ENCODE measurements at regions not wholly inside any gene's neighbourhood (a gene's known extent, or its start where the extent isn't known, plus 50 kb on each side); places are given as distances from the start of the nearest gene placed in this dataset.

DNA sequence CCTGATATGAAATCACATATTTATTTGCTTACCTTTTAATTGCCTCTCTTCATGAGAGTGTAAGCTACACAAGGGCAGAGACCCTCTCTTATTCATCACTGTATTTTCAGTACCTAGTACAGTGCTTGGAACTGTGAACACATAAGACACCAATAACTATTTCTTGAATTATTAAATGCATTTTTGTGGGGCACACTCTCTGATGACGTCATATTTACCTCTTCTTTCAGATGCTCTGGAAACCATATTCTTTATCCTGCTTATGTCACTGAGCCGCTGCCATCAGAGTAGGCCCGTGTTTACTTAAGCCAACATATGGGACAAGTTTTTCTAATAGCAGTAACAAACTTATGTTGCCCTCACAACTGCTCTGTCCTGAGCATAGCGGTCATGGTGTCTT is 266.5 kb downstream of the ELAVL2 start:
- Histone ChIP-seq H3K4me1 (no peaks in the 10 kb centered on the region), H3K9me3 (peaks cover 0 to 4% (median 0%) of the 10 kb centered on the region in 4 donors), H3K4me3 (no peak overlapping the region), H3K36me3 (no peaks in the 10 kb centered on the region), H3K27ac (replicated peaks in 1 of 4) (no peak overlapping the region), H3K27me3 (no peaks in the 10 kb centered on the region)
- intact Hi-C loops (cut with DNase I) = no loop called here
- WGBS = 88% methylated on average over 4 of the region's 4 CpGs
- TF ChIP-seq POLR2A (IDR thresholded peaks at IDR 0.05; ENCODE audit: low read depth) (no peak), POLR2AphosphoS5 (IDR thresholded peaks at IDR 0.05) (no peak), EP300 (IDR thresholded peaks at IDR 0.05) (no peak)
- DNase-seq (ENCODE audit: extremely low spot score) = no peak

- intact Hi-C loops (cut with DNase I) = no loop called here
- Histone ChIP-seq H3K27ac (replicated peaks in 1 of 4) (no peak overlapping the region), H3K36me3 (no peaks in the 10 kb centered on the region), H3K27me3 (no peaks in the 10 kb centered on the region), H3K4me1 (peaks cover 0 to 7% (median 0%) of the 10 kb centered on the region in 4 donors), H3K4me3 (no peak overlapping the region), H3K9me3 (peaks cover 0 to 4% (median 0%) of the 10 kb centered on the region in 4 donors)
- no peak for DNase-seq (ENCODE audit: extremely low spot score)
- WGBS = 31% methylated on average over 3 of the region's 3 CpGs
- TF ChIP-seq POLR2A (IDR thresholded peaks at IDR 0.05; ENCODE audit: low read depth) (no peak), CTCF (IDR thresholded peaks at IDR 0.05) (no peak), EP300 (IDR thresholded peaks at IDR 0.05) (no peak), POLR2AphosphoS5 (IDR thresholded peaks at IDR 0.05) (no peak)
Measured at GRCh38 chr9:23563517-23563916, 262.5 kb downstream of the ELAVL2 start.

GRCh38 chr9:23567516-23568165 is 258.4 kb downstream of the ELAVL2 start:
- DNase-seq (ENCODE audit: extremely low spot score) = no peak
- H3K4me1 ChIP-seq = peaks cover 0 to 7% (median 0%) of the 10 kb centered on the region in 4 donors
- no peaks in the 10 kb centered on the region for H3K9me3 ChIP-seq
- no peaks in the 10 kb centered on the region for H3K27me3 ChIP-seq
- no peak overlapping the region for H3K4me3 ChIP-seq
- H3K27ac ChIP-seq (replicated peaks in 1 of 4) = no peak overlapping the region
- WGBS = 78% methylated on average over 5 of the region's 5 CpGs
- no peaks in the 10 kb centered on the region for H3K36me3 ChIP-seq
- intact Hi-C loops (cut with DNase I) = no loop called here
- TF ChIP-seq EP300 (IDR thresholded peaks at IDR 0.05) (no peak), POLR2AphosphoS5 (IDR thresholded peaks at IDR 0.05) (no peak), POLR2A (IDR thresholded peaks at IDR 0.05; ENCODE audit: low read depth) (no peak), CTCF (IDR thresholded peaks at IDR 0.05) (no peak)

GRCh38 chr9:23571414-23572104 is 254.5 kb downstream of the ELAVL2 start:
- Histone ChIP-seq H3K36me3 (no peaks in the 10 kb centered on the region), H3K4me1 (peaks cover 0 to 7% (median 0%) of the 10 kb centered on the region in 4 donors), H3K9me3 (no peaks in the 10 kb centered on the region), H3K27ac (replicated peaks in 1 of 4) (no peak overlapping the region), H3K27me3 (no peaks in the 10 kb centered on the region), H3K4me3 (no peak overlapping the region)
- intact Hi-C loops (cut with DNase I) = no loop called here
- TF ChIP-seq POLR2A (IDR thresholded peaks at IDR 0.05; ENCODE audit: low read depth) (no peak), CTCF (IDR thresholded peaks at IDR 0.05) (no peak), POLR2AphosphoS5 (IDR thresholded peaks at IDR 0.05) (no peak), EP300 (IDR thresholded peaks at IDR 0.05) (no peak)
- WGBS = 86% methylated on average over 2 of the region's 2 CpGs
- DNase-seq (ENCODE audit: extremely low spot score) = no peak

GRCh38 chr9:23573800-23574199 is 252.2 kb downstream of the ELAVL2 start:
- TF ChIP-seq EP300 (IDR thresholded peaks at IDR 0.05) (no peak), CTCF (IDR thresholded peaks at IDR 0.05) (no peak), POLR2A (IDR thresholded peaks at IDR 0.05; ENCODE audit: low read depth) (no peak), POLR2AphosphoS5 (IDR thresholded peaks at IDR 0.05) (no peak)
- H3K9me3 ChIP-seq = no peaks in the 10 kb centered on the region
- H3K4me1 ChIP-seq = no peaks in the 10 kb centered on the region
- H3K27me3 ChIP-seq = no peaks in the 10 kb centered on the region
- DNase-seq (ENCODE audit: extremely low spot score) = no peak
- H3K36me3 ChIP-seq = no peaks in the 10 kb centered on the region
- no peak overlapping the region for H3K4me3 ChIP-seq
- no peak overlapping the region for H3K27ac ChIP-seq (replicated peaks in 1 of 4)
- intact Hi-C loops (cut with DNase I) = no loop called here

Measured in esophagus muscularis mucosa (tissue), 4 donors.